MG63 (cell line): ENCODE measurements at regions not wholly inside any gene's neighbourhood (a gene's known extent, or its start where the extent isn't known, plus 50 kb on each side); places are given as distances from the start of the nearest gene placed in this dataset.

Experiments used
- DNase-seq: peaks from one replicate; pipeline ENCODE4 v3.0.0-alpha.2; 2020
- H3K27me3 ChIP-seq: fragments of 250-450 bp; sonication (Bioruptor Pico); 2 replicates; pipeline ENCODE4 v1.5.1; 2020; ENCODE audit warnings: mild to moderate bottlenecking, moderate library complexity
- H3K36me3 ChIP-seq: fragments of 250-450 bp; sonication (Bioruptor Pico); 2 replicates; pipeline ENCODE4 v1.5.1; 2020; ENCODE audit warnings: mild to moderate bottlenecking, moderate library complexity
- H3K4me3 ChIP-seq: fragments of 250-450 bp; sonication (Bioruptor Pico); 2 replicates; pipeline ENCODE4 v1.5.1; 2020; ENCODE audit warnings: mild to moderate bottlenecking, moderate library complexity
- H3K9me3 ChIP-seq: fragments of 250-450 bp; sonication (Bioruptor Pico); 2 replicates; pipeline ENCODE4 v1.5.1; 2020; ENCODE audit warnings: mild to moderate bottlenecking, moderate library complexity

- Histone ChIP-seq H3K4me3 (no peak overlapping the region), H3K9me3 (no peaks in the 10 kb centered on the region), H3K36me3 (no peaks in the 10 kb centered on the region), H3K27me3 (no peaks in the 10 kb centered on the region)
- DNase-seq: no peak
These were observed 82.4 kb downstream of the BOD1 start for GRCh38 chr5:173534031-173534430.

- Histone ChIP-seq H3K27me3 (no peaks in the 10 kb centered on the region), H3K36me3 (no peaks in the 10 kb centered on the region), H3K9me3 (no peaks in the 10 kb centered on the region), H3K4me3 (no peak overlapping the region)
- DNase-seq: no peak
These were observed 83.7 kb downstream of the BOD1 start for GRCh38 chr5:173532689-173533250.

GRCh38 chr5:173531863-173532262, 84.6 kb downstream of the BOD1 start:
- no peaks in the 10 kb centered on the region for H3K36me3 ChIP-seq
- H3K9me3 ChIP-seq: no peaks in the 10 kb centered on the region
- no peak for DNase-seq
- H3K4me3 ChIP-seq: no peak overlapping the region
- no peaks in the 10 kb centered on the region for H3K27me3 ChIP-seq

- H3K4me3 ChIP-seq: no peak overlapping the region
- no peak for DNase-seq
- H3K27me3 ChIP-seq: no peaks in the 10 kb centered on the region
- no peaks in the 10 kb centered on the region for H3K36me3 ChIP-seq
- no peaks in the 10 kb centered on the region for H3K9me3 ChIP-seq
These were observed 85.9 kb downstream of the BOD1 start for GRCh38 chr5:173530547-173530946.

- H3K27me3 ChIP-seq: no peaks in the 10 kb centered on the region
- no peak overlapping the region for H3K4me3 ChIP-seq
- no peaks in the 10 kb centered on the region for H3K9me3 ChIP-seq
- no peak for DNase-seq
- no peaks in the 10 kb centered on the region for H3K36me3 ChIP-seq
These were observed 86.6 kb downstream of the BOD1 start for GRCh38 chr5:173529861-173530260.

GRCh38 chr5:173527671-173528070, 88.8 kb downstream of the BOD1 start:
- no peak overlapping the region for H3K4me3 ChIP-seq
- no peaks in the 10 kb centered on the region for H3K9me3 ChIP-seq
- H3K27me3 ChIP-seq: no peaks in the 10 kb centered on the region
- no peak for DNase-seq
- H3K36me3 ChIP-seq: no peaks in the 10 kb centered on the region

GRCh38 chr5:173524136-173524535, 92.3 kb downstream of the BOD1 start:
- Histone ChIP-seq H3K4me3 (no peak overlapping the region), H3K9me3 (peaks cover 5% of the 10 kb centered on the region), H3K36me3 (no peaks in the 10 kb centered on the region), H3K27me3 (no peaks in the 10 kb centered on the region)
- no peak for DNase-seq

GRCh38 chr5:173523388-173523787, 93.1 kb downstream of the BOD1 start:
- no peaks in the 10 kb centered on the region for H3K27me3 ChIP-seq
- peaks cover 5% of the 10 kb centered on the region for H3K9me3 ChIP-seq
- DNase-seq: no peak
- no peak overlapping the region for H3K4me3 ChIP-seq
- H3K36me3 ChIP-seq: no peaks in the 10 kb centered on the region

- no peak for DNase-seq
- Histone ChIP-seq H3K27me3 (no peaks in the 10 kb centered on the region), H3K4me3 (no peak overlapping the region), H3K9me3 (peaks cover 7% of the 10 kb centered on the region), H3K36me3 (no peaks in the 10 kb centered on the region)
These were observed 93.9 kb downstream of the BOD1 start for GRCh38 chr5:173522518-173522917.

GRCh38 chr5:173518856-173519255, 97.6 kb downstream of the BOD1 start:
- Histone ChIP-seq H3K9me3 (peaks cover 7% of the 10 kb centered on the region), H3K27me3 (no peaks in the 10 kb centered on the region), H3K36me3 (no peaks in the 10 kb centered on the region), H3K4me3 (no peak overlapping the region)
- no peak for DNase-seq

- DNase-seq: no peak
- peaks cover 7% of the 10 kb centered on the region for H3K9me3 ChIP-seq
- no peaks in the 10 kb centered on the region for H3K36me3 ChIP-seq
- H3K4me3 ChIP-seq: no peak overlapping the region
- no peaks in the 10 kb centered on the region for H3K27me3 ChIP-seq
These were observed 98.8 kb downstream of the BOD1 start for GRCh38 chr5:173517648-173518047.

- no peak for DNase-seq
- H3K27me3 ChIP-seq: no peaks in the 10 kb centered on the region
- H3K4me3 ChIP-seq: no peak overlapping the region
- no peaks in the 10 kb centered on the region for H3K36me3 ChIP-seq
- H3K9me3 ChIP-seq: peaks cover 4% of the 10 kb centered on the region; the same call in 1 of the 2 replicates
These were observed 100.9 kb downstream of the BOD1 start for GRCh38 chr5:173515526-173515925.

GRCh38 chr5:173514661-173515060, 101.8 kb downstream of the BOD1 start:
- Histone ChIP-seq H3K4me3 (no peak overlapping the region), H3K27me3 (no peaks in the 10 kb centered on the region), H3K36me3 (no peaks in the 10 kb centered on the region), H3K9me3 (peaks cover 3% of the 10 kb centered on the region; the same call in 1 of the 2 replicates)
- DNase-seq: no peak

- DNase-seq: no peak
- H3K27me3 ChIP-seq: no peaks in the 10 kb centered on the region
- no peaks in the 10 kb centered on the region for H3K36me3 ChIP-seq
- H3K4me3 ChIP-seq: no peak overlapping the region
- H3K9me3 ChIP-seq: peaks cover 2% of the 10 kb centered on the region; the same call in 1 of the 2 replicates
These were observed 102.9 kb downstream of the BOD1 start for GRCh38 chr5:173513521-173513991.

- no peak for DNase-seq
- Histone ChIP-seq H3K4me3 (no peak overlapping the region), H3K27me3 (no peaks in the 10 kb centered on the region), H3K9me3 (peaks cover 2% of the 10 kb centered on the region; the same call in 1 of the 2 replicates), H3K36me3 (no peaks in the 10 kb centered on the region)
These were observed 103.6 kb downstream of the BOD1 start for GRCh38 chr5:173512637-173513435.

GRCh38 chr5:173509060-173509459, 107.4 kb downstream of the BOD1 start:
- H3K9me3 ChIP-seq: peaks cover 7% of the 10 kb centered on the region
- H3K36me3 ChIP-seq: no peaks in the 10 kb centered on the region
- DNase-seq: no peak
- H3K4me3 ChIP-seq: no peak overlapping the region
- H3K27me3 ChIP-seq: no peaks in the 10 kb centered on the region

GRCh38 chr5:173507171-173507570, 109.3 kb downstream of the BOD1 start:
- H3K4me3 ChIP-seq: no peak overlapping the region
- peaks cover 7% of the 10 kb centered on the region for H3K9me3 ChIP-seq
- H3K27me3 ChIP-seq: no peaks in the 10 kb centered on the region
- H3K36me3 ChIP-seq: no peaks in the 10 kb centered on the region
- no peak for DNase-seq

- Histone ChIP-seq H3K9me3 (peaks cover 7% of the 10 kb centered on the region), H3K36me3 (no peaks in the 10 kb centered on the region)
- no peak for DNase-seq
These were observed 110.8 kb downstream of the BOD1 start for GRCh38 chr5:173505634-173506033.

More at GRCh38 chr5:173505634-173506033, 110.8 kb downstream of the BOD1 start:
- Histone ChIP-seq H3K4me3 (no peak overlapping the region), H3K27me3 (no peaks in the 10 kb centered on the region)
